GM23248 (cell line): ENCODE measurements at regions not wholly inside any gene's neighbourhood (a gene's known extent, or its start where the extent isn't known, plus 50 kb on each side); places are given as distances from the start of the nearest gene placed in this dataset.

ENCODE experiments used
- EZH2 ChIP-seq: fragments of 200-600 bp; sonication (generic); IDR thresholded peaks from 2 replicates; pipeline ENCODE4 v1.6.1; 2018; ENCODE audit warnings: antibody characterized with exemption, mild to moderate bottlenecking; ENCODE audit not compliant: insufficient read depth, poor library complexity, severe bottlenecking
- EZH2phosphoT487 ChIP-seq: fragments of 200-600 bp; sonication (generic); IDR thresholded peaks from 2 replicates; pipeline ENCODE4 v1.6.1; 2018; ENCODE audit warnings: antibody characterized with exemption, moderate library complexity, mild to moderate bottlenecking, low read depth; ENCODE audit not compliant: insufficient read depth

GRCh38 chr2:195026261-195026660, 630.8 kb upstream of the SLC39A10 start:
- TF ChIP-seq EZH2phosphoT487 = no peak
- no peak for TF ChIP-seq EZH2
